ENCODE measurements at regions not wholly inside any gene's neighbourhood (a gene's known extent, or its start where the extent isn't known, plus 50 kb on each side); places are given as distances from the start of the nearest gene placed in this dataset.

- TF ChIP-seq ZNF140 (tag by site-specific recombination; IDR thresholded peaks at IDR 0.05) (no peak), MZF1 (tag by site-specific recombination; IDR thresholded peaks at IDR 0.05; ENCODE audit: borderline replicate concordance) (no peak), ZNF114 (tag by site-specific recombination; IDR thresholded peaks at IDR 0.05) (no peak), ZNF121 (tag by site-specific recombination; IDR thresholded peaks at IDR 0.05) (no peak), ZNF501 (tag by site-specific recombination; IDR thresholded peaks at IDR 0.05) (no peak), CTCF (tag by site-specific recombination; IDR thresholded peaks at IDR 0.05) (no peak), ZNF654 (tag by site-specific recombination; IDR thresholded peaks at IDR 0.05; ENCODE audit: low read depth) (no peak), ZNF549 (tag by site-specific recombination; IDR thresholded peaks at IDR 0.05) (no peak), ZBTB44 (tag by site-specific recombination; IDR thresholded peaks at IDR 0.05) (no peak), KLF10 (tag by site-specific recombination; IDR thresholded peaks at IDR 0.05) (no peak), BCL6B (tag by site-specific recombination; IDR thresholded peaks at IDR 0.05) (no peak), TCF7L2 (IDR thresholded peaks at IDR 0.05; ENCODE audit: borderline replicate concordance, low read depth, low read length) (no peak)
- TF ChIP-seq, protein P1, sequence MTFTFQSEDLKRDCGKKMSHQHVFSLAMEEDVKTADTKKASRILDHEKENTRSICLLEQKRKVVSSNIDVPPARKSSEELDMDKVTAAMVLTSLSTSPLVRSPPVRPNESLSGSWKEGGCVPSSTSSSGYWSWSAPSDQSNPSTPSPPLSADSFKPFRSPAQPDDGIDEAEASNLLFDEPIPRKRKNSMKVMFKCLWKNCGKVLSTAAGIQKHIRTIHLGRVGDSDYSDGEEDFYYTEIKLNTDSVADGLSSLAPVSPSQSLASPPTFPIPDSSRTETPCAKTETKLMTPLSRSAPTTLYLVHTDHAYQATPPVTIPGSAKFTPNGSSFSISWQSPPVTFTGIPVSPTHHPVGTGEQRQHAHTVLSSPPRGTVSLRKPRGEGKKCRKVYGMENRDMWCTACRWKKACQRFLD (tag by site-specific recombination; IDR thresholded peaks at IDR 0.05) = no peak
- TF ChIP-seq, protein P2, sequence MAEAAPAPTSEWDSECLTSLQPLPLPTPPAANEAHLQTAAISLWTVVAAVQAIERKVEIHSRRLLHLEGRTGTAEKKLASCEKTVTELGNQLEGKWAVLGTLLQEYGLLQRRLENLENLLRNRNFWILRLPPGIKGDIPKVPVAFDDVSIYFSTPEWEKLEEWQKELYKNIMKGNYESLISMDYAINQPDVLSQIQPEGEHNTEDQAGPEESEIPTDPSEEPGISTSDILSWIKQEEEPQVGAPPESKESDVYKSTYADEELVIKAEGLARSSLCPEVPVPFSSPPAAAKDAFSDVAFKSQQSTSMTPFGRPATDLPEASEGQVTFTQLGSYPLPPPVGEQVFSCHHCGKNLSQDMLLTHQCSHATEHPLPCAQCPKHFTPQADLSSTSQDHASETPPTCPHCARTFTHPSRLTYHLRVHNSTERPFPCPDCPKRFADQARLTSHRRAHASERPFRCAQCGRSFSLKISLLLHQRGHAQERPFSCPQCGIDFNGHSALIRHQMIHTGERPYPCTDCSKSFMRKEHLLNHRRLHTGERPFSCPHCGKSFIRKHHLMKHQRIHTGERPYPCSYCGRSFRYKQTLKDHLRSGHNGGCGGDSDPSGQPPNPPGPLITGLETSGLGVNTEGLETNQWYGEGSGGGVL (tag by site-specific recombination; IDR thresholded peaks at IDR 0.05) = no peak
These were observed 133.9 kb upstream of the RAPGEF2 start for GRCh38 chr4:158968961-158969360.
